ENCODE measurements at regions not wholly inside any gene's neighbourhood (a gene's known extent, or its start where the extent isn't known, plus 50 kb on each side); places are given as distances from the start of the nearest gene placed in this dataset.

DNA sequence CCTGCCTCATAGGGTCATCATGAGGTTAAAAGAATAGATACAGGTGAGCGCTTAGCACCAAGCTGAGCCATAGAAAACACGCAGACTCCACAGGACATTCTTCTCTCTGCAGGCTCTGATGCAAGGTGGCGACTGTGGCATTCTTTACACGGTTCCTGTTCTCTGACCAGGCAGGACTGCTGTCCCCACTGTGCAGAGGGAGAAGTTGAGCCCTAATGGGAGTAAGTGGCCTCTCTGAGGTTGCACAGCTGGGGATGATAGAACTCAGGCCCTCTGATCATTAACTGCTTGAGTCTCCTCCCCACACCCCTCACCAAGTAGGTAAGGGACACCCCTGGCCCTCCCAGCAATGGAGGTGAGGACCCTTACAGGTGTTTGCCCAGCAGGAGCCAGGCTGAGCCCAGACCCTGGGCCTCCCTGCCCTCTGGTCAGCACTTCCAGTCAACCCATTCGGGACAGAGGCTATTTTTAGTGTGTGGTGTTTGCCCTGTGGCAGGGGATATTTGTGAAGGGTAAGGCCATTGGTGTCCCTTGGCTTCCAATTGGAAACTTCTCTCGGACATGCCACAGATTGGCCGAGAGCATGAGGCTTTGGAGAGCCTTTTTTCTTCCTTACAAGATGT lies 116.8 kb downstream of the VEGFA start:
- no peak overlapping the region for H3K9ac ChIP-seq (replicated peaks; ENCODE audit: extremely low read depth, insufficient read depth, low read length)
- H3K27ac ChIP-seq (ENCODE audit: insufficient read depth, low read depth, low read length), result no peak overlapping the region
- no peaks in the 10 kb centered on the region for H3K4me1 ChIP-seq (ENCODE audit: control insufficient read depth, extremely low read depth, insufficient read depth, low read length)
- intact Hi-C loops (cut with micrococcal nuclease) (no loop called here), dilution Hi-C loops (cut with MboI; ENCODE audit: extremely low pct_ligation_motif_present, low sequenced_read_pairs) (no loop called here)
- ChIA-PET POLR2A (no interaction called here), CTCF (no interaction called here)
- no peak overlapping the region for H3K4me3 ChIP-seq (replicated peaks in 1 of 3; ENCODE audit: insufficient read depth in 1 of 3, low read depth in 1 of 3, low read length in 3 of 3)
- BruUV-seq (replicated peaks), result no TSS peak
- H2AFZ ChIP-seq (ENCODE audit: low read depth, low read length), result no peak overlapping the region
- TF ChIP-seq POLR2AphosphoS5 (IDR thresholded peaks at IDR 0.05; ENCODE audit: insufficient read depth, low read depth, low read length), result no peak
- TF ChIP-seq, protein P1, sequence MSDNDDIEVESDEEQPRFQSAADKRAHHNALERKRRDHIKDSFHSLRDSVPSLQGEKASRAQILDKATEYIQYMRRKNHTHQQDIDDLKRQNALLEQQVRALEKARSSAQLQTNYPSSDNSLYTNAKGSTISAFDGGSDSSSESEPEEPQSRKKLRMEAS (IDR thresholded peaks at IDR 0.05; ENCODE audit: insufficient read depth, insufficient read length), result no peak
- no peak for TF ChIP-seq FOS (IDR thresholded peaks at IDR 0.05; ENCODE audit: borderline replicate concordance, insufficient read depth, low read length)
- no peak for TF ChIP-seq EZH2 (IDR thresholded peaks at IDR 0.05; ENCODE audit: borderline replicate concordance, low read depth, low read length, severe bottlenecking)
- TF ChIP-seq JUN (IDR thresholded peaks at IDR 0.05; ENCODE audit: borderline replicate concordance, insufficient read depth, insufficient read length, low read depth), result no peak
- no peak for TF ChIP-seq POLR2A (IDR thresholded peaks at IDR 0.05; ENCODE audit: low read depth, low read length)
- no peak for TF ChIP-seq CTCF (IDR thresholded peaks at IDR 0.05; ENCODE audit: extremely low read depth in 1 of 2, insufficient read depth in 1 of 2, low read depth in 1 of 2, low read length in 2 of 2)
- no peak for TF ChIP-seq GATA2 (IDR thresholded peaks at IDR 0.05; ENCODE audit: insufficient read depth, insufficient read length, low read depth, low read length)
- TF ChIP-seq MYC (IDR thresholded peaks at IDR 0.05; ENCODE audit: low read depth, low read length), result no peak
- no peaks in the 10 kb centered on the region for H3K9me3 ChIP-seq (replicated peaks; ENCODE audit: control insufficient read depth, insufficient read depth, low read length)
- no peaks in the 10 kb centered on the region for H4K20me1 ChIP-seq (replicated peaks; ENCODE audit: control insufficient read depth, extremely low read depth, insufficient read depth, low read length)
- no peak for DNase-seq (ENCODE audit: low read depth, low spot score)
- no peaks in the 10 kb centered on the region for H3K79me2 ChIP-seq (ENCODE audit: control insufficient read depth, insufficient read depth, low read length)
- no peaks in the 10 kb centered on the region for H3K9me1 ChIP-seq (replicated peaks; ENCODE audit: control insufficient read depth, extremely low read depth, insufficient read depth, low read length)
- H3K27me3 ChIP-seq (ENCODE audit: control insufficient read depth in 2 of 2, insufficient read depth in 2 of 2, low read length in 2 of 2), result peaks cover 8 to 17% of the 10 kb centered on the region in 2 experiments
- FAIRE-seq, result no peak
- H3K4me2 ChIP-seq (ENCODE audit: insufficient read depth, low read length), result no peak overlapping the region
- H3K36me3 ChIP-seq (ENCODE audit: control insufficient read depth in 2 of 2, extremely low read depth in 1 of 2, insufficient read depth in 2 of 2, low read length in 2 of 2), result no peaks in the 10 kb centered on the region

All from endothelial cell of umbilical vein (primary cell).